ENCODE measurements at regions not wholly inside any gene's neighbourhood (a gene's known extent, or its start where the extent isn't known, plus 50 kb on each side); places are given as distances from the start of the nearest gene placed in this dataset.

DNA sequence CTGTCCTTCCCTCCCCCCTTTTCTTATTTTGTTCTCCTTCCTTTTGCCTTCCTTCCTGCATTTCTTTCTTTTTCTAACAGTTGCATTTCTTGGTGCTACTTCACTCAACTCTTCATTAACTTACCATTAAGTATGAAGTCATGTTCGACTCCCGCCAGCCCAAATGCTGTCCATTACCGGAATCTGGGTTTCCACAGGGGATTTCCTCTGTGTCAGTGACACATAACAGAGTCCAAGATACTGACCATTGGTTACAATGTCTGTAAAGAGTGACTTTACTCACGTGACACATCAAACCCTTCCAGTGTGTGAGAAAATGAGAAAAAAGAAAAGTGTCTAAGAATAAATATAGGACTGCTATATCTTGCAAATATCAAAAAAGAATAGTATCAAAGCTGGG lies 500.0 kb upstream of the FRG1 start:
- TF ChIP-seq POLR2AphosphoS5 (IDR thresholded peaks at IDR 0.05; ENCODE audit: insufficient read depth in 1 of 2, low read depth in 1 of 2): no peak
- TF ChIP-seq, protein P1, sequence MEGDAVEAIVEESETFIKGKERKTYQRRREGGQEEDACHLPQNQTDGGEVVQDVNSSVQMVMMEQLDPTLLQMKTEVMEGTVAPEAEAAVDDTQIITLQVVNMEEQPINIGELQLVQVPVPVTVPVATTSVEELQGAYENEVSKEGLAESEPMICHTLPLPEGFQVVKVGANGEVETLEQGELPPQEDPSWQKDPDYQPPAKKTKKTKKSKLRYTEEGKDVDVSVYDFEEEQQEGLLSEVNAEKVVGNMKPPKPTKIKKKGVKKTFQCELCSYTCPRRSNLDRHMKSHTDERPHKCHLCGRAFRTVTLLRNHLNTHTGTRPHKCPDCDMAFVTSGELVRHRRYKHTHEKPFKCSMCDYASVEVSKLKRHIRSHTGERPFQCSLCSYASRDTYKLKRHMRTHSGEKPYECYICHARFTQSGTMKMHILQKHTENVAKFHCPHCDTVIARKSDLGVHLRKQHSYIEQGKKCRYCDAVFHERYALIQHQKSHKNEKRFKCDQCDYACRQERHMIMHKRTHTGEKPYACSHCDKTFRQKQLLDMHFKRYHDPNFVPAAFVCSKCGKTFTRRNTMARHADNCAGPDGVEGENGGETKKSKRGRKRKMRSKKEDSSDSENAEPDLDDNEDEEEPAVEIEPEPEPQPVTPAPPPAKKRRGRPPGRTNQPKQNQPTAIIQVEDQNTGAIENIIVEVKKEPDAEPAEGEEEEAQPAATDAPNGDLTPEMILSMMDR (IDR thresholded peaks at IDR 0.05): no peak
